Urinary bladder (tissue), 3 donors: ENCODE measurements at regions not wholly inside any gene's neighbourhood (a gene's known extent, or its start where the extent isn't known, plus 50 kb on each side); places are given as distances from the start of the nearest gene placed in this dataset.
"Not testable (repeated sequence)": the region's sequence is repeated elsewhere in the genome, so short reads cannot be mapped to it uniquely, and the experiment has no call there.

Experiments
- DNase-seq: peaks from one replicate; pipeline ENCODE4 v3.0.0-alpha.2; 2015; ENCODE audit errors: extremely low spot score
- H3K27ac ChIP-seq: one replicate; pipeline ENCODE4 v1.5.1; 2013; ENCODE audit warnings: low read depth, mild to moderate bottlenecking, moderate library complexity
- H3K36me3 ChIP-seq: one replicate; pipeline ENCODE4 v1.6.1; 2013; ENCODE audit warnings: mild to moderate bottlenecking, moderate library complexity; ENCODE audit not compliant: insufficient read depth
- H3K4me1 ChIP-seq: one replicate; pipeline ENCODE4 v1.6.1; 2013; ENCODE audit warnings: mild to moderate bottlenecking, moderate library complexity; ENCODE audit not compliant: insufficient read depth
- H3K4me3 ChIP-seq: one replicate; pipeline ENCODE4 v1.5.1; 2013; ENCODE audit warnings: low read depth, low read length
- WGBS: extraction: QIAGEN DNeasy Blood & Tissue Kit; methylation state at CpG from one replicate; pipeline ENCODE4 v1.1.7; 2013; 5-methylcytosine and 5-hydroxymethylcytosine counted together
- donor health status: healthy with polysubstance abuse.
- donor health status: healthy.

DNA sequence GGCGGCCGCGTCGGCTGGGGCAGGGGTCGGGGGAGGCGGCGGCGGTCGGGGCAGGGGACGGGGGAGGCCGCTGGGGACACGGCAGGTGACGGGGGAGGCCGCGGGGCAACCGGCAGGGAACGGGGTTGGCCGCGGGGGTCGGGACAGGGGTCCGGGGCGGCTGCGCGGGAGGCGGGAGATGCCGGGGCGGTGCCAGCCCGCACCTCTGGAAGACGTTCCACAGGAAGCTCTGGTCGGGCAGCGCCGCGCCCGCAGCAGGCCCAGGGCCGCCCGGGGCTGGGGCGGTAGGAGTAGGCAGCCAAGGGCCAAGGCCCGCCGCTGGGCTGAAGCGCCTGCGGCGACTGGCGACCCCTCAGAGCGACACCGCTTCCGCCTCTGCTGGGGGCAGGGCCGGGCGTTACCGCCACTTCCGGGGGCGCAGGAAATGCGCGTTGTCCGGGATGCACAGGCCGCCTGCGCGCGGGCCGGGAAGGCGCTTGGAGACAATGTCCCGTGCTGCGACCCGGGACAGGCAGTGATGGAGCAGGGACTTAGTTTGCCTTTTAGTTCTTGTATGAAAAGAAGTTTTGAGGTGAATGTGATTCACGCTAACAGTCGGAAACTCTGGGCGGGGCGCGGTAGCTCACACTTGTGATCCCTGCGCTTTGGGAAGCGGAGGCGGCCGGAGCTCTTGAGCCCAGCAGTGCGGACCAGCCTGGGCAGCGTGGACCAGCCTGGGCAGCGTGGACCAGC lies 110.0 kb upstream of the LPCAT1 start:
- Histone ChIP-seq H3K4me1 (no peaks in the 10 kb centered on the region), H3K27ac (peak overlapping the region; percentile 92), H3K36me3 (no peaks in the 10 kb centered on the region), H3K4me3 (peak overlapping the region; percentile 68)
- 2% methylated on average over 75 of the region's 75 CpGs for WGBS
- peak; percentile 43 for DNase-seq

DNA sequence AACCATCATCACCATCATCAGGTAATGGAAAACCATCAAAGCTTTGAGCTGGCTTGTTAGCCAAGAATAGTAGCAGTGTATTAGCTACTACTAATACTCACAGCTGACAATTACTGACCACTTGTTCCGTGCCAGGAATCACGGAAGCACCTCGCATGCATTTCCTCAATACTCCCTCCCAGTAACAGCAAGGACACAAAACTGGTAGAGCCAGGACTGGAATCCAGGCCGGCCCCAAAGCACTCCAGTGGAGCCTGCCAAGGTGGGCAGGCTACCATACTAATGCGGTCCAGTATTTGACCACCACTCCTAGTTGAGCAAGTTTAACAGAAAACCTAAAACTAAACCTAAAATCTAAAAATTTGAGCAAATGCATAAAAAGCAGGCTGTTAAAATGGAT lies 107.2 kb upstream of the LPCAT1 start:
- DNase-seq, result not testable (repeated sequence)

DNA sequence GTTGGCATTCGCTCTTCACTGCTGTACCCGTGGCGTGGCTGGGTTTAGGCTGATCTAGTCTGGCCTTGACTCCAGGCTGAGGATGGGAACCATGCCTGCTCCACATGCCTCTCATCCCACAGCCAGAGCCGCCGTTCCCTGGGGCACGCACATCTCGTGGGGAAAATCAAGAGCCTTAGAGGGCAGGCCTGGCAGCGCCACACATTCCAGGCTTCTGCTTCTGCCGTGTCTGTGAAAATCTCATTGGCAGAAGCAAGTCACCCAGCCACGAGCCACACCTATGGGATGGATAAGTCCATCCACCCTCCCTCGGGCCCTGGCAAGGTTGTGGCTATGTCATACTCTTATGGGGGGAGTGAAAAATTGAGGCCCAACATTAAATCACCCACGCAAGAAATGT lies 102.6 kb upstream of the LPCAT1 start:
- 96% methylated on average over 12 of the region's 12 CpGs for WGBS
- not testable (repeated sequence) for H3K4me1 ChIP-seq, DNase-seq, H3K27ac ChIP-seq, H3K4me3 ChIP-seq, H3K36me3 ChIP-seq

More for the DNA sequence above, 107.2 kb upstream of the LPCAT1 start:
- H3K4me3 ChIP-seq, H3K27ac ChIP-seq, H3K36me3 ChIP-seq, H3K4me1 ChIP-seq: not testable (repeated sequence)
- 89% methylated on average over 5 of the region's 5 CpGs for WGBS

DNA sequence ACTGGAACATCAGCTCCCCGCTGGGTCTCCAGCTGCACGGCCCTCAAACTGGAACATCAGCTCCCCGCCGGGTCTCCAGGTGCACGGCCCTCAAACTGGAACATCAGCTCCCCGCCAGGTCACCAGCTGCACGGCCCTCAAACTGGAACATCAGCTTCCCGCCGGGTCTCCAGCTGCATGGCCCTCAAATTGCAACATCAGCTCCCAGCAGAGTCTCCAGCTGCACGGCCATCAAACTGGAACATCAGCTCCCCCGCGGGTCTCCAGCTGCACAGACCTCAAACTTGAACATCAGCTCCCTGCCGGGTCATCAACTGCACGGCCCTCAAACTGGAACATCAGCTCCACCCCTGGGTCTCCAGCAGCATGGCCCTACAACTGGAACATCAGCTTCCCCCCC lies 95.8 kb upstream of the LPCAT1 start:
- not testable (repeated sequence) for H3K27ac ChIP-seq, H3K4me1 ChIP-seq, H3K36me3 ChIP-seq, DNase-seq, H3K4me3 ChIP-seq
- 83% methylated on average over 14 of the region's 14 CpGs for WGBS

DNA sequence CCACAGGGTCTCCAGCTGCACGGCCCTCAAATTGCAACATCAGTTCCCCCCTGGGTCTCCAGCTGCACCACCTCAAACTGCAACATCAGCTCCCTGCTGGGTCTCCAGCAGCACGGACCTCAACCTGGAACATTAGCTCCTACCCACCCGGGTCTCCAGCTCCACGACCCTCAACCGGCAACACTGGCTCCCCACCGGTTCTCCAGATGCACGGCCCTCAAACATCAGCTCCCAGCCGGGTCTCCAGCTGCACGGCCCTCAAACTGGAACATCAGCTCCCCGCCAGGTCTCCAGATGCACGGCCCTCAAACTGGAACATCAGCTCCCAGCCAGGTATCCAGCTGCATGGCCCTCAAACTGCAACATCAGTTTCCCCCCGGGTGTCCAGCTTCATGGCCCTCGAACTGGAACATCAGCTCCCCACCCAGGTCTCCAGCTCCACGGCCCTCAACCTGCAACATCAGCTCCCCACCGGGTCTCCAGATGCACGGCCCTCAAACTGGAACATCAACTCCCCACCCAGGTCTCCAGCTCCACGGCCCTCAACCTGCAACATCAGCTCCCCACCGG lies 94.6 kb upstream of the LPCAT1 start:
- H3K4me3 ChIP-seq, H3K36me3 ChIP-seq, H3K27ac ChIP-seq, DNase-seq, H3K4me1 ChIP-seq: not testable (repeated sequence)
- 92% methylated on average over 18 of the region's 18 CpGs for WGBS

DNA sequence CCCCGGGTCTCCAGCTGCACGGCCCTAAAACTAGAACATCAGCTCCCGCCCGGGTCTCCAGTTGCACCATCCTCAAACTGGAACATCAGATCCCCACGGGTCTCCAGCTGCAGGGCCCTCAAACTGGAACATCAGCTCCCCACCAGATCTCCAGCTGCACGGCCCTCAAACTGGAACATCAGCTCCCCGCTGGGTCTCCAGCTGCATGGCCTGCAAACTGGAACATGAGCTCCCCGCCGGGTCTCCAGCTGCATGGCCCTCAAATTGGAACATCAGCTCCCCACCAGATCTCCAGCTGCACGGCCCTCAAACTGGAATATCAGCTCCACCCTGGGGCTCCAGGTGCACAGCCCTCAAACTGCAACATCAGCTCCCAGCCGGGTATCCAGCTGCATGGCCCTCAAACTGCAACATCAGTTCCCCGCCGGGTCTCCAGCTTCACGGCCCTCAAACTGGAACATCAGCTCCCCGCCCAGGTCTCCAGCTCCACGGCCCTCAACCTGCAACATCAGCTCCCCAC lies 93.5 kb upstream of the LPCAT1 start:
- not testable (repeated sequence) for DNase-seq, H3K4me1 ChIP-seq, H3K36me3 ChIP-seq, H3K4me3 ChIP-seq, H3K27ac ChIP-seq
- WGBS, result 95% methylated on average over 16 of the region's 16 CpGs

DNA sequence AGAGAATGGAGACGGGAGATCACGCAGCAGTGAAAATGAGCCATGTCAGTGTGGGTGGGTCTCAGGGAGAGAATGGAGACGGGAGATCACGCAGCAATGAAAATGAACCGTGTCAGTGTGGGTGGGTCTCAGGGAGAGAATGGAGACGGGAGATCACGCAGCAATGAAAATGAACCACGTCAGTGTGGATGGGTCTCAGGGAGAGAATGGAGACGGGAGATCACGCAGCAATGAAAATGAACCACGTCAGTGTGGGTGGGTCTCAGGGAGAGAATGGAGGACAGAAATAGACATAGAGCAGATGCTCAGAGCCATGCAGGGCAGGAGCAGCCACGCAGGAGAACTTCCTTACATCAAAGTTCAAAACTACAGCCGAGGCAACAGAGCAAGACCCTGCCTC lies 89.8 kb upstream of the LPCAT1 start:
- not testable (repeated sequence) for H3K36me3 ChIP-seq, H3K27ac ChIP-seq, H3K4me1 ChIP-seq, H3K4me3 ChIP-seq, DNase-seq
- WGBS, result 94% methylated on average over 13 of the region's 13 CpGs

DNA sequence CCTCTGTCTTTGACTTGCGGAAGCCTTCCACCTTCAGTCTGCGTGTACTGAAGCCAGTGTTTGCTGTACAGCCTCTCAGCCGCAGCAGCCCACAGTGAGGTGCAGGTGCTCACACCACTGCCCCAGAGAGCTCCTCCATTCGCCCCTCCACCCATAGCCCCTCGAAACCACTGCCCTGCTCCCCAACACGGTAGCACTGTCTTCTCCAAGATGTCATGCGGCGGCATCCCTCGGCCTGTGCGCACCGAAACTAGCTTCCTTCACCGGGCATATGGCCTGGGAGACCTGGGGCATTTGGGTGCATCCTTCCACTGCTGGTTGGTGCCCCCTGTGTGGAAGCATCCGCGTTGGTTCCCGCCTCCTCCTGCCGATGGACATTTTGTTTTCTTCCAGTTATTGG lies 86.8 kb upstream of the LPCAT1 start:
- H3K36me3 ChIP-seq, DNase-seq, H3K4me1 ChIP-seq, H3K27ac ChIP-seq, H3K4me3 ChIP-seq: not testable (repeated sequence)
- WGBS, result 95% methylated on average over 16 of the region's 16 CpGs

DNA sequence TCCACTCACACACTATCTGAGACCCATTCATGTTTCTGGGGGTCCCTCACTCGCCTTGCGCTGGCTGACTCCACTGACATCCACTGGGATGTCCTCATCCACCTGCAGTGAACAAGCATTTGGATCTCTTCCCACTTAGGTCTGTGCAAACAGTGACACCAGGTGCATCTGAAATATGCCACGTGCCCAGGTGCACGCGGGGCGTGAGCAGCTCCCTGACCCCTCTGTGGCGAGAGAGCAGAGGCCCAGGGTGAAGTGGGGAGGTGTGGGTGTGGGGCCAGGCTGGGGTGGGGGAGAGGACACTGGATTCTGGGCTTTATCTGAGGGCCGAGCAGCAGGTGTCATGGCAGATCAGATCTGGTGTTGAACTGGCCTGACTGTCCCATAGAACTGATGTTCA lies 85.4 kb upstream of the LPCAT1 start:
- WGBS, result 98% methylated on average over 8 of the region's 8 CpGs
- H3K36me3 ChIP-seq, H3K4me1 ChIP-seq, H3K27ac ChIP-seq, H3K4me3 ChIP-seq, DNase-seq: not testable (repeated sequence)

DNA sequence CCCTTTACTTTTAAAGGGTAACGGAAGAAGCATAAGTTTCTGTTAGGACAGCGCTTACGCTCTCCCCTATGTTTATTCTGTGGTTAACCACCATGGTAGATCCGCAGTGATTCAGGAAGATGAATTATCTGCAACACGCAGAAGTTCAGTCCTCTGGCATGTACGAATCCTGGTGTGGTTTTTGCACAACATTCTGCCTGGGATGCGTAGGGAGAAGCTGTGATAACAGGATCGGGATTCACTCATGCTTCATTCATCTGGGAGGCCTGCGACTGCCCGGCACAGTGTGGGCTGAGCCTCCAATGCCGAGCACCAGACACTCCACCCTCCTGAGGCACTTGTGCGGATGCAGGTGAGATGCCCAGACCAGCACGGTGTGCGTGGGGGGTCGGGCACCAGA lies 84.6 kb upstream of the LPCAT1 start:
- not testable (repeated sequence) for H3K4me1 ChIP-seq, H3K4me3 ChIP-seq, H3K27ac ChIP-seq, H3K36me3 ChIP-seq, DNase-seq
- WGBS, result 74% methylated on average over 13 of the region's 15 CpGs

DNA sequence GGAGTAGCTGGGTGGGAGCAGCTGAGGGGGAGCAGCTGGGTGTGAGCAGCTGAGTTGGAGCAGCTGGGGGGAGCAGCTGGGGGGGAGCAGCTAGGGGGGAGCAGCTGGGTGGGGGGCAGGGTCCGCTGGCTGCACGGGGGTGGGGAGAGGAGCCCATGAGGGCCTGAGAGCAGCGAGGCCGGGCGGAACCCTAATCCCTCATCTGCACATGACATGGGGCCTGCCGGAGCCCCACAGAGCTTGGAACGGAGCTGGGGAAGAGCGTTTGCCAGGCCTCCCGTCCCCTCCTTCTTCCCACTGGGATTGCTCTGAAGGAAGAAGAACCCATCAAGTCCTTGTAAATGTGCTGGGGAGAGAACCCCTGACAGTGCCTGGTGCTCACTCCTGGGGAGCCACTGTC lies 83.2 kb upstream of the LPCAT1 start:
- H3K36me3 ChIP-seq, H3K4me3 ChIP-seq, H3K27ac ChIP-seq, DNase-seq, H3K4me1 ChIP-seq: not testable (repeated sequence)
- WGBS, result 35% methylated on average over 9 of the region's 9 CpGs

DNA sequence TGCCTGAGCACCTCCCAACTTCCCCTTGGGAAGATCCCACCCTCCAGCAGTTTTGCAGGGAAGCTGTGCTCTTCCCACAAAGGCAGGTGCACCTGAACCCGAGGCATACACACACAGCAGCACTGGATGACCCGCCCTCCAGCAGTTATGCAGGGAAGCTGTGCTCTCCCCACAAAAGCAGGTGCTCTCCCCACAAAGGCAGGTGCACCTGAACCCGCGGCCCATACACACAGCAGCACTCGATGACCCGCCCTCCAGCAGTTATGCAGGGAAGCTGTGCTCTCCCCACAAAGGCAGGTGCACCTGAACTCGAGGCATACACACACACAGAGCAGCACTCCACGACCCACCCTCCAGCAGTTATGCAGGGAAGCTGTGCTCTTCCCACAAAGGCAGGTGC lies 80.2 kb upstream of the LPCAT1 start:
- 82% methylated on average over 8 of the region's 8 CpGs for WGBS
- not testable (repeated sequence) for H3K36me3 ChIP-seq

DNA sequence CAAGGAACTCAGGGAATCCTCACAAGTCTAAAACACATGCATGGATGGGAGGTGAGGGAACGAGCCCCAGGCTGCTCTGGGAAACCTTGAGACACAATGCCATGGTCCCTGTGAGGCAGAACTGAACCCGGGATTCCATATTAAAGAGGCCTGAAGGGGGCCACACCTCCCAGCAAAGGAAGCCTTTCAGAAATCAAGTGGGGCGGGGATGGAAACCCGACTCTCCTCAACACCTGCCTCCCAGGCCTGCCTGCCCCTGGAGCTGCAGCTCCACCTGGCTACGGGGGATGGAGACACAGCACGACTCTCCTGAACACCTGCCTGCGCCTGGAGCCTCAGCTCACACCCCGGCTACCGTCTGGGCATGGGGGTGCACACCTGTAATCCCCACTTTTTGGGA lies 77.8 kb upstream of the LPCAT1 start:
- 64% methylated on average over 8 of the region's 9 CpGs for WGBS
- not testable (repeated sequence) for H3K27ac ChIP-seq, H3K36me3 ChIP-seq, H3K4me3 ChIP-seq, H3K4me1 ChIP-seq, DNase-seq

More for the DNA sequence above, 80.2 kb upstream of the LPCAT1 start:
- H3K4me1 ChIP-seq, H3K27ac ChIP-seq, H3K4me3 ChIP-seq, DNase-seq: not testable (repeated sequence)

DNA sequence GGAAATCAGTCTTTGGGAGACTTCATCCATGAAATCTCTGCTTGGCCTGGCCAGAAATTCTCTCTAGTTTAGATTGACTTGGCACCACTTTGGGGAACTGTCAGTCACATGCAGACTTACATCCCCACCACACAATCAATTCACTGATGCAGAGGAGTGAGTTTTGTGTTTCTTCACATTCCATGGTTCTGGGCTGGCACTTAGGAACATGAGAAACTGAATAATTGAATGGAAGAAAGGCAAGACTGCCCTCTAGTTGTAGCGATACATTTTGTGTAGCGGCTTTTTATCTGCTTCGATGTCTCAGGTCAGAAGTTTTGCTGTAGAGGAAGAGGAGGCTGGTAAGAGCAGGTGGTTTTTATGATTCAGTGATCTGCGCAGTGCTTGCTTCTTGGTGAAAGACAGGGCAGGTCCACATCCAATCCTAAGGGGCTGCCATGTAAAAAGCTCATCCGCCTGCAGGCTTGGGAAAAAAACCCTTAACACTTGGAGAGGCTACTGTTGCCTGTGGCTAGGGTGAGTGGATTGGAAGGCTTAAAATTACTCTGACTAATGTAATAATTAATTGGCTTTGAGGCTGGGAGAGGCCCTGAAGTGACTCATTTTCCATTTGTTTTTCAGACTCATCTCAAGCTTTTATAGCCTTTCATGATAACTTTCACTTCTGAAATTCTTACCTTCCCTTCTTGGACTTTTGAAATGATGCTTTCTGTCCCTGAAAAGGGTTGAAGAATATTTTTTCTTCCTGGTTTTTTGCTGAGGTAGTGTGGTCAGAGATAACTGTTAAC lies 75.4 kb upstream of the LPCAT1 start:
- DNase-seq, H3K27ac ChIP-seq, H3K36me3 ChIP-seq, H3K4me3 ChIP-seq, H3K4me1 ChIP-seq: not testable (repeated sequence)
- 73% methylated on average over 5 of the region's 5 CpGs for WGBS
